ENCODE measurements at regions not wholly inside any gene's neighbourhood (a gene's known extent, or its start where the extent isn't known, plus 50 kb on each side); places are given as distances from the start of the nearest gene placed in this dataset.

DNA sequence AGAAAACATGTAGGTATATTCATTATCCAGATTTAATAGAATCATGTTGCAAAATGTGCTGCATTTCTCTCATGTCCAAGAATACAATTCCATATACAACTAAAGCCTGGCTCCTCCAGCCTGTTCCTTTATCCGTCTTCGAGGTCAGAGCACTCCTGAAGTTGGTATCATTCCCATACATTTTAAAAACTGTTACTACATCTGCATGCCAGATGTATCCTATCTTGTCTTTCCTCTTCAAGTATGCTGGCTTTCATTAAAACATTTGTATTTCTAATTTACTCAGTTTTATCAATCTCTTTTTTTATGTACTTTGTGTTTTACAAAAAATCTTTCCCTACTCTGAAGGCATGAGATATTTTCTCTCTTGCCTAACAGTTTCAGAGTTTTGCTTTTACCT, 536.6 kb upstream of the USP24 start:
- Histone ChIP-seq H3K4me1 (no peaks in the 10 kb centered on the region), H3K4me3 (no peak overlapping the region), H3K27me3 (replicated peaks in 1 of 7) (peaks cover 0 to 9% (median 0%) of the 10 kb centered on the region in 7 donors), H3K9me3 (peaks cover 0 to 20% (median 8%) of the 10 kb centered on the region in 8 donors), H3K36me3 (no peaks in the 10 kb centered on the region), H3K27ac (no peak overlapping the region)
- 76 to 95% (median 84%) methylated on average over 2 of the region's 2 CpGs for whole genome bisulfite sequencing, 5 donors
- no peak for DNase-seq
- intact Hi-C loops (cut with DNase I; ENCODE audit: low total_unique reads) = no loop called here
- TF ChIP-seq POLR2A (IDR thresholded peaks at IDR 0.05) (no peak), POLR2AphosphoS5 (IDR thresholded peaks at IDR 0.05) (no peak)
- TF ChIP-seq, protein P1, sequence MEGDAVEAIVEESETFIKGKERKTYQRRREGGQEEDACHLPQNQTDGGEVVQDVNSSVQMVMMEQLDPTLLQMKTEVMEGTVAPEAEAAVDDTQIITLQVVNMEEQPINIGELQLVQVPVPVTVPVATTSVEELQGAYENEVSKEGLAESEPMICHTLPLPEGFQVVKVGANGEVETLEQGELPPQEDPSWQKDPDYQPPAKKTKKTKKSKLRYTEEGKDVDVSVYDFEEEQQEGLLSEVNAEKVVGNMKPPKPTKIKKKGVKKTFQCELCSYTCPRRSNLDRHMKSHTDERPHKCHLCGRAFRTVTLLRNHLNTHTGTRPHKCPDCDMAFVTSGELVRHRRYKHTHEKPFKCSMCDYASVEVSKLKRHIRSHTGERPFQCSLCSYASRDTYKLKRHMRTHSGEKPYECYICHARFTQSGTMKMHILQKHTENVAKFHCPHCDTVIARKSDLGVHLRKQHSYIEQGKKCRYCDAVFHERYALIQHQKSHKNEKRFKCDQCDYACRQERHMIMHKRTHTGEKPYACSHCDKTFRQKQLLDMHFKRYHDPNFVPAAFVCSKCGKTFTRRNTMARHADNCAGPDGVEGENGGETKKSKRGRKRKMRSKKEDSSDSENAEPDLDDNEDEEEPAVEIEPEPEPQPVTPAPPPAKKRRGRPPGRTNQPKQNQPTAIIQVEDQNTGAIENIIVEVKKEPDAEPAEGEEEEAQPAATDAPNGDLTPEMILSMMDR (IDR thresholded peaks at IDR 0.05 in 8 of 11, conservative IDR thresholded peaks at IDR 0.05 in 3 of 11) = no peak

GRCh38 chr1:55750628-55750995, 535.4 kb upstream of the USP24 start:
- 64 to 91% (median 81%) methylated on average over 1 of the region's 1 CpG for WGBS, 5 donors
- H3K36me3 ChIP-seq = no peaks in the 10 kb centered on the region
- intact Hi-C loops (cut with DNase I; ENCODE audit: low total_unique reads) = no loop called here

DNA sequence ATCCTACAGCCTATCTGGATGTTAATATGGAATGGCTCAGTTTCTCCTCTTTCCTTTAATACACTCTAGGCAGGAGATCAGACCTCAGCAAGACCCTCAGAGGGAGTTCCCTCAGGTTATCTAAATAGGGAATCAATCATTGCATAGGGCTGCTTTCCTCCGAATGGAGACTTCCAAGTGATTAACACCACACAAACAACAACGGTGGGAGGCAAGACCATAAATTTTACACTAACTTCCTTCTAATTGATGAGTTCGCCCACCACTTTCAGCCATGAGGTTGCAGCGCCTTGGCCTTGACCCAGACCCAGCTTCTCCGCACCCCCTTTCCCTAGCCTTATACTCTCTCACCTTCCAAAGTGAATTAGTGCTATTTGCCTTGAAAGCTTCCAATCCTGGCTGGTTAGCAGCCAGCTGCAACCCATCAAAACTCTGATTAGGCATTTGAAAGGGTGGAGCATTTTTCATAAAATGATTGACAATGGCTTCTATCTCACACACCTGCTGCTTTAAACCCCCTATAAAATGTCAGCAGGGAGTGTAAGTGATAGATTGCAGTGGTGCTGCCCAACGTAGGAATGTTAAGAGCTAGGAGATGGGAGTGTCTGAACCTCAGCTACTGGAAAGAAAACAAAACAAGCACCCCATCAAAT, 534.9 kb upstream of the USP24 start:
- Histone ChIP-seq H3K4me3 (no peak overlapping the region), H3K9me3 (peaks cover 0 to 18% (median 11%) of the 10 kb centered on the region in 8 donors), H3K4me1 (no peaks in the 10 kb centered on the region), H3K27me3 (replicated peaks in 1 of 7) (peaks cover 0 to 5% (median 0%) of the 10 kb centered on the region in 7 donors), H3K36me3 (no peaks in the 10 kb centered on the region), H3K27ac (no peak overlapping the region)
- no peak for DNase-seq
- TF ChIP-seq POLR2AphosphoS5 (IDR thresholded peaks at IDR 0.05) = no peak
- TF ChIP-seq, protein P1 (IDR thresholded peaks at IDR 0.05 in 8 of 11, conservative IDR thresholded peaks at IDR 0.05 in 3 of 11) = no peak
- no peak for TF ChIP-seq POLR2A (IDR thresholded peaks at IDR 0.05)
- 63 to 69% (median 68%) methylated on average over 6 of the region's 6 CpGs for WGBS, 5 donors
- intact Hi-C loops (cut with DNase I; ENCODE audit: low total_unique reads) = no loop called here

More at GRCh38 chr1:55750628-55750995, 535.4 kb upstream of the USP24 start:
- H3K4me1 ChIP-seq = no peaks in the 10 kb centered on the region
- H3K27me3 ChIP-seq (replicated peaks in 1 of 7) = peaks cover 0 to 5% (median 0%) of the 10 kb centered on the region in 7 donors
- TF ChIP-seq, protein P1 (IDR thresholded peaks at IDR 0.05 in 8 of 11, conservative IDR thresholded peaks at IDR 0.05 in 3 of 11) = no peak
- TF ChIP-seq POLR2AphosphoS5 (IDR thresholded peaks at IDR 0.05) (no peak), POLR2A (IDR thresholded peaks at IDR 0.05) (no peak)
- DNase-seq = no peak
- H3K4me3 ChIP-seq = no peak overlapping the region
- no peak overlapping the region for H3K27ac ChIP-seq
- peaks cover 0 to 21% (median 11%) of the 10 kb centered on the region in 8 donors for H3K9me3 ChIP-seq

- peaks cover 0 to 5% (median 0%) of the 10 kb centered on the region in 7 donors for H3K27me3 ChIP-seq (replicated peaks in 1 of 7)
- TF ChIP-seq POLR2A (IDR thresholded peaks at IDR 0.05) (no peak), POLR2AphosphoS5 (IDR thresholded peaks at IDR 0.05) (no peak)
- TF ChIP-seq, protein P1 (IDR thresholded peaks at IDR 0.05 in 8 of 11, conservative IDR thresholded peaks at IDR 0.05 in 3 of 11) = no peak
- no peak for DNase-seq
- intact Hi-C loops (cut with DNase I; ENCODE audit: low total_unique reads) = no loop called here
- 80 to 92% (median 88%) methylated on average over 5 of the region's 5 CpGs for WGBS, 5 donors
- H3K27ac ChIP-seq = no peak overlapping the region
- H3K4me1 ChIP-seq = no peaks in the 10 kb centered on the region
- H3K36me3 ChIP-seq = no peaks in the 10 kb centered on the region
- no peak overlapping the region for H3K4me3 ChIP-seq
- peaks cover 0 to 18% (median 11%) of the 10 kb centered on the region in 8 donors for H3K9me3 ChIP-seq
These were observed 532.3 kb upstream of the USP24 start for GRCh38 chr1:55747408-55747841.
